HFF-Myc (cell line): ENCODE measurements at regions not wholly inside any gene's neighbourhood (a gene's known extent, or its start where the extent isn't known, plus 50 kb on each side); places are given as distances from the start of the nearest gene placed in this dataset.
A peak's percentile ranks its signal among the peaks of the same experiment; 100 is the strongest.
"Not testable (repeated sequence)": the region's sequence is repeated elsewhere in the genome, so short reads cannot be mapped to it uniquely, and the experiment has no call there.

Experiments
- DNase-seq: peaks from one replicate; pipeline ENCODE4 v3.0.0-alpha.2; 2011; ENCODE audit warnings: low read depth; ENCODE audit errors: extremely low read depth
- H3K4me3 ChIP-seq: replicated peaks from 2 replicates; pipeline ENCODE4 v1.5.1; 2011; ENCODE audit warnings: low read depth, mild to moderate bottlenecking, control low read depth, low read length
- CTCF ChIP-seq: IDR thresholded peaks from 2 replicates; pipeline ENCODE4 v1.5.1; 2012; ENCODE audit warnings: mild to moderate bottlenecking, low read depth, low read length, control low read depth; ENCODE audit errors: missing control alignments

- DNase-seq = no peak
Measured at GRCh38 chr6:80789912-80790570, 683.6 kb downstream of the BCKDHB start.

GRCh38 chr6:80783271-80783670 lies 676.8 kb downstream of the BCKDHB start:
- H3K4me3 ChIP-seq, DNase-seq: not testable (repeated sequence)

More at GRCh38 chr6:80789912-80790570, 683.6 kb downstream of the BCKDHB start:
- H3K4me3 ChIP-seq = no peak overlapping the region
- no peak for TF ChIP-seq CTCF

- DNase-seq = peak; percentile 11
- H3K4me3 ChIP-seq = no peak overlapping the region
- TF ChIP-seq CTCF = no peak
Measured at GRCh38 chr6:80771941-80772340, 665.5 kb downstream of the BCKDHB start.

- no peak for DNase-seq
- H3K4me3 ChIP-seq = no peak overlapping the region
- TF ChIP-seq CTCF = no peak
Measured at GRCh38 chr6:80769106-80769505, 662.6 kb downstream of the BCKDHB start.

GRCh38 chr6:80767808-80768207 lies 661.3 kb downstream of the BCKDHB start:
- no peak overlapping the region for H3K4me3 ChIP-seq
- no peak for TF ChIP-seq CTCF
- peak; percentile 44 for DNase-seq

GRCh38 chr6:80744213-80744612 lies 637.7 kb downstream of the BCKDHB start:
- no peak for TF ChIP-seq CTCF
- no peak for DNase-seq
- H3K4me3 ChIP-seq = no peak overlapping the region

GRCh38 chr6:80742481-80742880 lies 636.0 kb downstream of the BCKDHB start:
- DNase-seq = peak; percentile 29
- peak; percentile 27 for TF ChIP-seq CTCF
- H3K4me3 ChIP-seq = no peak overlapping the region
